OCI-LY3 (cell line): ENCODE measurements at regions not wholly inside any gene's neighbourhood (a gene's known extent, or its start where the extent isn't known, plus 50 kb on each side); places are given as distances from the start of the nearest gene placed in this dataset.

Experiments
- H2AFZ ChIP-seq: fragments of 200-600, 300-600 bp; shearing (Covaris generic); 2 replicates; pipeline ENCODE4 v1.6.0; 2014; ENCODE audit warnings: antibody characterized with exemption, low read depth, low read length
- H3K27ac ChIP-seq: fragments of 200-600, 300-600 bp; sonication (generic); 2 replicates; pipeline ENCODE4 v1.5.1; 2014; ENCODE audit warnings: mild to moderate bottlenecking, low read length, moderate library complexity, mixed read lengths
- H3K27me3 ChIP-seq: fragments of 200-600, 300-600 bp; sonication (generic); 2 replicates; pipeline ENCODE4 v1.6.1; 2014; ENCODE audit warnings: low read depth, low read length, mixed read lengths
- H3K36me3 ChIP-seq: fragments of 200-600, 300-600 bp; sonication (generic); replicated peaks from 2 replicates; pipeline ENCODE3; 2014; ENCODE audit warnings: low read depth, low read length, mixed read lengths
- H3K4me1 ChIP-seq: fragments of 300-600, 200-600 bp; sonication (generic); 2 replicates; pipeline ENCODE4 v1.6.1; 2014; ENCODE audit warnings: low read length, mixed read lengths
- H3K4me2 ChIP-seq: fragments of 200-600, 300-600 bp; sonication (generic); 2 replicates; pipeline ENCODE4 v1.6.1; 2014; ENCODE audit warnings: low read length, mixed read lengths
- H3K4me3 ChIP-seq: fragments of 300-600, 200-600 bp; sonication (generic); 2 replicates; pipeline ENCODE4 v1.5.1; 2014; ENCODE audit warnings: antibody characterized with exemption, mild to moderate bottlenecking, low read length, moderate library complexity
- H3K79me2 ChIP-seq: fragments of 300-600, 200-600 bp; shearing (Covaris generic); 2 replicates; pipeline ENCODE4 v1.6.1; 2014; ENCODE audit warnings: mild to moderate bottlenecking, low read length, mixed read lengths
- H3K9ac ChIP-seq: fragments of 300-600, 200-600 bp; shearing (Covaris generic); 2 replicates; pipeline ENCODE4 v1.6.0; 2014; ENCODE audit warnings: mild to moderate bottlenecking, low read length, moderate library complexity
- H3K9me3 ChIP-seq: fragments of 200-600, 300-600 bp; shearing (Covaris generic); 2 replicates; pipeline ENCODE4 v1.6.1; 2014; ENCODE audit warnings: low read length, mixed read lengths; ENCODE audit not compliant: insufficient read depth
- H4K20me1 ChIP-seq: fragments of 200-600, 300-600 bp; sonication (generic); 2 replicates; pipeline ENCODE4 v1.6.1; 2016; ENCODE audit warnings: low read length, mixed read lengths; ENCODE audit not compliant: insufficient read depth
- EZH2phosphoT487 ChIP-seq: fragments of 200-600 bp; shearing (Covaris generic); IDR thresholded peaks from 2 replicates; pipeline ENCODE4 v1.6.1; 2018; ENCODE audit warnings: antibody characterized with exemption, mixed run types, low read depth
- TF ChIP-seq, protein P1 (sequence below): fragments of 200-600, 300-600 bp; sonication (generic); IDR thresholded peaks from 2 replicates; pipeline ENCODE4 v1.5.1; 2014; ENCODE audit warnings: antibody characterized with exemption, low read length, low read depth

DNA sequence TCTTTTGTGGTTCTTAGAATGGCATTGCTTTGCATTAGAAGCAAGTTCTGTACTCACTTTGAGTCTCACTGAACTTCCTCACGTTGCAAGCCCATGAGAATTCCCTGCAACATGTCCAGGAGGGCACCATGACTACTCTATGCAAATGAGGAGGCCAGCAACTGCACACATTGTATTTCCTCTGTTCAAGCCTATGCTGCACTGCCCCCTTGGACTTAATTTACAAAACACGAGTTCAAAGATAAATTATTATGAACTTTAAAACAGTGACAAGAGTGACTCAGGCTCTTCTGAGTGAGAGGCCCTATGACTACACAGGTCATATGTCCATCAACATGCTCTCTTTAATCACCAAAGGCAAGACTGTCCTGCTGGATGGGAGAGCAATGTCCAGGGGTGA is 484.2 kb upstream of the ATP11B start:
- no peak overlapping the region for H3K9ac ChIP-seq
- no peaks in the 10 kb centered on the region for H3K79me2 ChIP-seq
- H4K20me1 ChIP-seq, result no peaks in the 10 kb centered on the region
- H2AFZ ChIP-seq, result no peak overlapping the region
- no peak overlapping the region for H3K4me3 ChIP-seq
- no peak overlapping the region for H3K4me2 ChIP-seq
- peaks cover 7% of the 10 kb centered on the region for H3K4me1 ChIP-seq
- H3K27ac ChIP-seq, result no peak overlapping the region
- no peak for TF ChIP-seq EZH2phosphoT487
- TF ChIP-seq, protein P1, sequence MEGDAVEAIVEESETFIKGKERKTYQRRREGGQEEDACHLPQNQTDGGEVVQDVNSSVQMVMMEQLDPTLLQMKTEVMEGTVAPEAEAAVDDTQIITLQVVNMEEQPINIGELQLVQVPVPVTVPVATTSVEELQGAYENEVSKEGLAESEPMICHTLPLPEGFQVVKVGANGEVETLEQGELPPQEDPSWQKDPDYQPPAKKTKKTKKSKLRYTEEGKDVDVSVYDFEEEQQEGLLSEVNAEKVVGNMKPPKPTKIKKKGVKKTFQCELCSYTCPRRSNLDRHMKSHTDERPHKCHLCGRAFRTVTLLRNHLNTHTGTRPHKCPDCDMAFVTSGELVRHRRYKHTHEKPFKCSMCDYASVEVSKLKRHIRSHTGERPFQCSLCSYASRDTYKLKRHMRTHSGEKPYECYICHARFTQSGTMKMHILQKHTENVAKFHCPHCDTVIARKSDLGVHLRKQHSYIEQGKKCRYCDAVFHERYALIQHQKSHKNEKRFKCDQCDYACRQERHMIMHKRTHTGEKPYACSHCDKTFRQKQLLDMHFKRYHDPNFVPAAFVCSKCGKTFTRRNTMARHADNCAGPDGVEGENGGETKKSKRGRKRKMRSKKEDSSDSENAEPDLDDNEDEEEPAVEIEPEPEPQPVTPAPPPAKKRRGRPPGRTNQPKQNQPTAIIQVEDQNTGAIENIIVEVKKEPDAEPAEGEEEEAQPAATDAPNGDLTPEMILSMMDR, result no peak
- no peaks in the 10 kb centered on the region for H3K36me3 ChIP-seq
- H3K9me3 ChIP-seq, result no peaks in the 10 kb centered on the region
- H3K27me3 ChIP-seq, result no peaks in the 10 kb centered on the region

DNA sequence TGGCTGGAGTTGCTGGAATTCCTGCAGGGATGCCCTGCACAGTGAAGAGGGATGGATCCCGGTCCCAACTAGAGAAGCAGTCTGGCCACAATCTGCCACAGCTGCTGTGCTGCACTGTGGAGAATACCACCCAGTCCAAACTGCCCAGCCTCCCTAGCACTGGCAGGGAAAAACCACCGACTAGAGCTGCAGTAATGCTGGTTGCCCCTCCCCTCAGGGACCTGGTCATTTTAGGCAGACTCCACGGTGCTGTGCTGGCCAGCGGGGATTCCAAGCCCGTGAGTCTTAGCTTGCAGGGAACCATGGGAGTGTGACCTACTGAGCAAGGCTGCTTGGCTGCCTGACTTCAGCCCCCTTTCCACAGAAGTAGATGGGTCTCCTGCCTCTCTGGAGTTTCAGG is 478.0 kb upstream of the ATP11B start:
- H3K27me3 ChIP-seq, result no peaks in the 10 kb centered on the region
- H3K9ac ChIP-seq, result no peak overlapping the region
- H3K4me2 ChIP-seq, result no peak overlapping the region
- H3K9me3 ChIP-seq, result peaks cover 5% of the 10 kb centered on the region; the same call in 1 of the 2 replicates
- H3K4me1 ChIP-seq, result peaks cover 3% of the 10 kb centered on the region; the same call in 1 of the 2 replicates
- TF ChIP-seq, protein P1, result no peak
- TF ChIP-seq EZH2phosphoT487, result no peak
- H3K4me3 ChIP-seq, result no peak overlapping the region
- H2AFZ ChIP-seq, result no peak overlapping the region
- no peaks in the 10 kb centered on the region for H3K79me2 ChIP-seq
- no peaks in the 10 kb centered on the region for H4K20me1 ChIP-seq
- no peaks in the 10 kb centered on the region for H3K36me3 ChIP-seq
- no peak overlapping the region for H3K27ac ChIP-seq

GRCh38 chr3:182323126-182323700 is 470.1 kb upstream of the ATP11B start:
- Histone ChIP-seq H3K4me3 (no peak overlapping the region), H2AFZ (no peak overlapping the region), H3K27me3 (no peaks in the 10 kb centered on the region), H4K20me1 (no peaks in the 10 kb centered on the region), H3K4me1 (peaks cover 11% of the 10 kb centered on the region), H3K27ac (no peak overlapping the region), H3K79me2 (no peaks in the 10 kb centered on the region), H3K9me3 (peaks cover 7% of the 10 kb centered on the region; the same call in 1 of the 2 replicates), H3K4me2 (no peak overlapping the region), H3K36me3 (no peaks in the 10 kb centered on the region), H3K9ac (no peak overlapping the region)
- TF ChIP-seq, protein P1, result no peak
- TF ChIP-seq EZH2phosphoT487, result no peak

- H3K36me3 ChIP-seq, result no peaks in the 10 kb centered on the region
- H3K27ac ChIP-seq, result no peak overlapping the region
- peaks cover 7% of the 10 kb centered on the region; the same call in 1 of the 2 replicates for H3K9me3 ChIP-seq
- H3K27me3 ChIP-seq, result no peaks in the 10 kb centered on the region
- no peaks in the 10 kb centered on the region for H3K79me2 ChIP-seq
- TF ChIP-seq EZH2phosphoT487, result no peak
- TF ChIP-seq, protein P1, result no peak
- H3K9ac ChIP-seq, result no peak overlapping the region
- H3K4me2 ChIP-seq, result no peak overlapping the region
- peaks cover 11% of the 10 kb centered on the region for H3K4me1 ChIP-seq
- H4K20me1 ChIP-seq, result no peaks in the 10 kb centered on the region
- no peak overlapping the region for H3K4me3 ChIP-seq
- H2AFZ ChIP-seq, result no peak overlapping the region
Observed at GRCh38 chr3:182323898-182324297, 469.4 kb upstream of the ATP11B start.
